ENCODE measurements at regions not wholly inside any gene's neighbourhood (a gene's known extent, or its start where the extent isn't known, plus 50 kb on each side); places are given as distances from the start of the nearest gene placed in this dataset.

DNA sequence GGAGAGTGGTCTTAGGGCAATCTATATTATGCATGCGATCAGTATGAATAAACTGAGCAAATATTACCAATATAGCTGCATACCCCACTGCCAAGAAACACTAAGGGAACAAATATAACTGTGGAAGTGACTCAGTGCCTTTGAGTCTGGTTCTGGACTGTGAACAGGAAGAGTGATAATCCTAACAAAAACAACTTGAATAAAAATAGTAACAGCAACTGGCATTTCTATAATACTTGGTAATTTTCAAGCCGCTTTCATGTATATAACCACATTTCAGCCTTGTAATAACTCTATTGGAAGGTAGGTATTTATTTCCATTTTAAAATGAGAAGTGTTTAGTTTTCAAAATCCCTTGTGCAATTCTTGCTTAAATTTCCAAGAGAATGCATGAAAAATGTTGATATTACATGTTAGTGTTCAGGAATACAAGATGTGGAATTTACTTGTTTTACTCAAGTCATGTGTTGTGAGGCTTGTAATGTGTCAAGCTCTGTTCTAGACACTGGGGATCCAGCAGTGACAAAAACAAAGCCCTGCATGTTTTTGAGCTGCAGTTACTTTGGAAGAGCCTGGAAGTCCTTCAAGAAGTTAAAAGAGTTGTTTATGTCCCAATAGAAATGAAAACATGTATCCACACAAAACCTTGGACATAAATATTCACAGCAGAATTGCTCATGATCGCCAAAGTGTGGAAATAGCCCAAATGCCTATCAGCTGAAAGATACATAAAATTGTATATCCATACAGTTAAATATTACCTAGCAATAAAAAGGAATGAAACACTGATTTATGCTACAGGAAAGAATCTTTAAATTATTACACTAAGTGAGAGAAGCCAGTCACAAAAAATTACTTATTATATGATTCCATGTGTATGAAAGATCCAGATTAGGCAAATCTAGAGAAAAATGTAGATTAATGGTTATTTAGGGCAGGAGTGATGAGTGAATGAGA, 338.1 kb upstream of the TMEM132C start:
- no peak overlapping the region for H3K4me3 ChIP-seq (ENCODE audit: low read length)
- no peak for DNase-seq (ENCODE audit: low read depth)
- TF ChIP-seq, protein P1, sequence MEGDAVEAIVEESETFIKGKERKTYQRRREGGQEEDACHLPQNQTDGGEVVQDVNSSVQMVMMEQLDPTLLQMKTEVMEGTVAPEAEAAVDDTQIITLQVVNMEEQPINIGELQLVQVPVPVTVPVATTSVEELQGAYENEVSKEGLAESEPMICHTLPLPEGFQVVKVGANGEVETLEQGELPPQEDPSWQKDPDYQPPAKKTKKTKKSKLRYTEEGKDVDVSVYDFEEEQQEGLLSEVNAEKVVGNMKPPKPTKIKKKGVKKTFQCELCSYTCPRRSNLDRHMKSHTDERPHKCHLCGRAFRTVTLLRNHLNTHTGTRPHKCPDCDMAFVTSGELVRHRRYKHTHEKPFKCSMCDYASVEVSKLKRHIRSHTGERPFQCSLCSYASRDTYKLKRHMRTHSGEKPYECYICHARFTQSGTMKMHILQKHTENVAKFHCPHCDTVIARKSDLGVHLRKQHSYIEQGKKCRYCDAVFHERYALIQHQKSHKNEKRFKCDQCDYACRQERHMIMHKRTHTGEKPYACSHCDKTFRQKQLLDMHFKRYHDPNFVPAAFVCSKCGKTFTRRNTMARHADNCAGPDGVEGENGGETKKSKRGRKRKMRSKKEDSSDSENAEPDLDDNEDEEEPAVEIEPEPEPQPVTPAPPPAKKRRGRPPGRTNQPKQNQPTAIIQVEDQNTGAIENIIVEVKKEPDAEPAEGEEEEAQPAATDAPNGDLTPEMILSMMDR (IDR thresholded peaks at IDR 0.05; ENCODE audit: insufficient read depth, low read depth, low read length, missing control alignments): no peak

DNA sequence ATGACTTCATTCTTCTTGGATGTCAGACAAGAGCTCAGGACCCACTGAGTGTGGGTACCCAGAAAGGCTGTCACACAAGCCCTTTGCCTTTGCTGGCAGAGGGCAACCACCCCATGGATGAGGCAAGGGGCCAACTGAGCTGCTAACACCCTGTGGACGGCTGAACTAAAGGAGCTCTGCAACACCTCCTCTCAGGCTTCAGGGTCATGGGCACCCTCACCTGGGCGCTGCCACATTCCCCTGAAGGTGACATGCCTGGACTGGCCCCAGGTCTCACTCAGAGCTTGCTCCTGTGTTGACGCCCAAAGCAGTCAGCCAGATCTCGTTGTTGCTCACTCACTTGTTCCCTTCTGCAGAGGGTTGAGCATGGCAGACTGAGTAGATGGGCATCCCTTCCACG, 336.8 kb upstream of the TMEM132C start:
- DNase-seq (ENCODE audit: low read depth): no peak
- TF ChIP-seq, protein P1 (IDR thresholded peaks at IDR 0.05; ENCODE audit: insufficient read depth, low read depth, low read length, missing control alignments): no peak
- no peak overlapping the region for H3K4me3 ChIP-seq (ENCODE audit: low read length)

DNA sequence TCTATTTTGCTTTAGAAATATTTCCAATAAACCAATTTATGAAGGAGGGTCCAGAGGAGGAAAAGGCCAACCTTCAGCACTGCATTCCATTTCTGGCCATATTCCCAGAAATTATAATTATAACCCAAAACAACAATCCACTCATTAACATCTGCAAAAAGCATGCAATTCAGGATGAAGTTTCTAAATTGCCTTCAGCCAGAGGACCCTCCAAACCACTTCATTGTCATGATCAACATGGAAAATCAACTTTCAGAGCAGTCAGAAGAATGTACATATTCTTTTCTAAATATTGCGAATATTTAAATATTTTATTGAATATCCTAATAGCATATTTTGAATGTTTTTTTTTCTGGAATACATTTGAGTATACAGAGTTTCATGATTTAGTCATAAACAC, 332.6 kb upstream of the TMEM132C start:
- no peak overlapping the region for H3K4me3 ChIP-seq (ENCODE audit: low read length)
- no peak for DNase-seq (ENCODE audit: low read depth)
- TF ChIP-seq, protein P1 (IDR thresholded peaks at IDR 0.05; ENCODE audit: insufficient read depth, low read depth, low read length, missing control alignments): no peak

DNA sequence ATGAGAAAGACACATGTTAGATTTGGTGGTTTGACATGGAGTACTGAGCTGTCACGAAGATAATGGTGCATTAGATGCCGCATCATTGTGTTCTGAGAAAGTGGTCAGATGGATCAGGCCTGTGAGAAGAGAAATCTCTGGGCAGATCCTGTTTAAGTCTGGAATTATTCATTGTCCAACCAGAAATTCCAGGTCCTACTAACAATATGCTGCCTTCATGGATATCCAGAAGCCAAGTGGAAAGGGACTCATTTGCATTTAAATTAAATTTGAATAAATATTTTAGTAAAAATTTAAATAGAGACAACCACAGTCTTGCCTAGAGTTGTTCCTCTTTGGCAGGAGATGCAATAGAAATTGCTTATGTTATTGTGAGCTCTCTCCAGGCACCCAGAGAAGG, 330.5 kb upstream of the TMEM132C start:
- TF ChIP-seq, protein P1 (IDR thresholded peaks at IDR 0.05; ENCODE audit: insufficient read depth, low read depth, low read length, missing control alignments): no peak
- DNase-seq (ENCODE audit: low read depth): no peak

DNA sequence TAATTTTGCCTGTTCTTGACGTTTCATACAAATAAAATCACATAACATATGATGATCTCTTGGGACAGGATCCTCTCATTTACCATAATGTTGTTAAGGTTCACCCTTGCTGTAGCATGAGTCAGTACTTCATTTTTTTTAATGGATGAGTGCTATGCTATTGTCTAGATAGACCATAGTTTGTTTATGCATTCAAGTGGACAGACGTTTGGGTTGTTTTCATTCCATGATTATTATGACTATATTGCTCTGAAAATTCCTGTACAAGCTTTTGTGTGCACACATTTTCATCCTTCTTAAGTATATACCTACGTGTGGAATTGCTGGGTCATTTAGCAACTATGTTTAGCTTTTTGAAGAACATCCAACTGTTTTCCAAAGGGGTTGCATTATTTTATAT, 325.6 kb upstream of the TMEM132C start:
- no peak overlapping the region for H3K4me3 ChIP-seq (ENCODE audit: low read length)
- TF ChIP-seq, protein P1 (IDR thresholded peaks at IDR 0.05; ENCODE audit: insufficient read depth, low read depth, low read length, missing control alignments): no peak
- no peak for DNase-seq (ENCODE audit: low read depth)

More for the DNA sequence above, 330.5 kb upstream of the TMEM132C start:
- H3K4me3 ChIP-seq (ENCODE audit: low read length): no peak overlapping the region

DNA sequence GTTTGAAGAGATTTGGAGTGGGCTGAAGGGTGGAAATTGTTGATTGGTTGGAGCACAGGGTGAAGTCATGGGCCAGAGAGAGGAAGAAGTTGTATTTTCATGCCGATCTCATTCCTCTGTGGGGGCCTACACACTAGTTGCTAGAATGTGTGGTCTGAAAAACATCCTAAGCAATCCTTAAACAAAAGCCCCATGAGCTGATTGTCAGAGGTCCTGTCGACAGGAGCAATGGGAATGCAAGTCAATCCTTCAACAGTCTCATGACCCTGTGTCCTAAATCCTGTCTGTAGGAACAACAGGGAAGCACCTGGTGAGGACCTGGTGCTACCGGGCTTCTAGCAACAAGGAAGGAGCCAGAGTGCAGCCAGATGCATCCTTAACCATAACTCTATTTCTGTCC, 324.0 kb upstream of the TMEM132C start:
- no peak for DNase-seq (ENCODE audit: low read depth)
- H3K4me3 ChIP-seq (ENCODE audit: low read length): no peak overlapping the region
- TF ChIP-seq, protein P1 (IDR thresholded peaks at IDR 0.05; ENCODE audit: insufficient read depth, low read depth, low read length, missing control alignments): no peak

Measured in epithelial cell of esophagus (primary cell).